Neural crest cell (in vitro differentiated cells): ENCODE measurements at regions not wholly inside any gene's neighbourhood (a gene's known extent, or its start where the extent isn't known, plus 50 kb on each side); places are given as distances from the start of the nearest gene placed in this dataset.
"Not testable (repeated sequence)": the region's sequence is repeated elsewhere in the genome, so short reads cannot be mapped to it uniquely, and the experiment has no call there.

ENCODE experiments used
- DNase-seq: peaks from one replicate; pipeline ENCODE4 v3.0.0; 2021; ENCODE audit warnings: low read depth, mixed read lengths, low spot score
- H3K27ac Mint-ChIP-seq: one replicate; pipeline ENCODE4 v1.8.0; 2021; ENCODE audit warnings: mild to moderate bottlenecking, mixed read lengths; ENCODE audit not compliant: unreplicated experiment
- H3K27me3 Mint-ChIP-seq: 2 replicates; pipeline ENCODE4 v1.8.0; 2021; ENCODE audit warnings: low read depth, mild to moderate bottlenecking, mixed read lengths
- H3K36me3 Mint-ChIP-seq: 2 replicates; pipeline ENCODE4 v1.8.0; 2021; ENCODE audit warnings: low read depth, mild to moderate bottlenecking, mixed read lengths
- H3K4me1 Mint-ChIP-seq: 2 replicates; pipeline ENCODE4 v1.8.0; 2021; ENCODE audit warnings: mixed read lengths
- H3K4me3 Mint-ChIP-seq: one replicate; pipeline ENCODE4 v1.8.0; 2021; ENCODE audit warnings: mild to moderate bottlenecking, mixed read lengths
- H3K9me3 Mint-ChIP-seq: 2 replicates; pipeline ENCODE4 v1.8.0; 2021; ENCODE audit warnings: mixed read lengths
- CTCF ChIP-seq: fragments of 200-600 bp; sonication (generic); conservative IDR thresholded peaks from 2 replicates; pipeline ENCODE4 v1.5.0; 2021; ENCODE audit warnings: antibody characterized with exemption, mild to moderate bottlenecking

GRCh38 chr1:96886474-96886873, 164.9 kb downstream of the PTBP2 start:
- Mint-ChIP-seq H3K9me3 (peaks cover 5% of the 10 kb centered on the region), H3K36me3 (peaks cover under 1% of the 10 kb centered on the region), H3K4me1 (no peaks in the 10 kb centered on the region), H3K27me3 (no peaks in the 10 kb centered on the region), H3K27ac (no peak overlapping the region), H3K4me3 (no peak overlapping the region)
- no peak for DNase-seq
- TF ChIP-seq CTCF: no peak

GRCh38 chr1:96887501-96887900, 165.9 kb downstream of the PTBP2 start:
- Mint-ChIP-seq H3K4me3 (no peak overlapping the region), H3K27ac (no peak overlapping the region), H3K27me3 (no peaks in the 10 kb centered on the region), H3K9me3 (peaks cover 5% of the 10 kb centered on the region), H3K36me3 (peaks cover 6% of the 10 kb centered on the region), H3K4me1 (no peaks in the 10 kb centered on the region)
- no peak for DNase-seq
- TF ChIP-seq CTCF: no peak

- H3K4me1 Mint-ChIP-seq: no peaks in the 10 kb centered on the region
- peaks cover 4% of the 10 kb centered on the region for H3K36me3 Mint-ChIP-seq
- H3K27ac Mint-ChIP-seq: no peak overlapping the region
- no peaks in the 10 kb centered on the region for H3K27me3 Mint-ChIP-seq
- DNase-seq: no peak
- no peak overlapping the region for H3K4me3 Mint-ChIP-seq
- H3K9me3 Mint-ChIP-seq: peaks cover 9% of the 10 kb centered on the region
- no peak for TF ChIP-seq CTCF
Measured at GRCh38 chr1:96901783-96902363, 180.3 kb downstream of the PTBP2 start.

GRCh38 chr1:96912248-96912647, 190.7 kb downstream of the PTBP2 start:
- H3K4me3 Mint-ChIP-seq: no peak overlapping the region
- DNase-seq: no peak
- peaks cover 2% of the 10 kb centered on the region for H3K36me3 Mint-ChIP-seq
- no peaks in the 10 kb centered on the region for H3K27me3 Mint-ChIP-seq
- H3K9me3 Mint-ChIP-seq: peaks cover 2% of the 10 kb centered on the region
- no peak overlapping the region for H3K27ac Mint-ChIP-seq
- no peak for TF ChIP-seq CTCF
- no peaks in the 10 kb centered on the region for H3K4me1 Mint-ChIP-seq

GRCh38 chr1:96915701-96916100, 194.1 kb downstream of the PTBP2 start:
- H3K4me1 Mint-ChIP-seq, H3K4me3 Mint-ChIP-seq, H3K27me3 Mint-ChIP-seq: not testable (repeated sequence)

GRCh38 chr1:96918406-96918805, 196.8 kb downstream of the PTBP2 start:
- Mint-ChIP-seq H3K4me3 (no peak overlapping the region), H3K27me3 (no peaks in the 10 kb centered on the region), H3K27ac (no peak overlapping the region), H3K9me3 (peaks cover 10% of the 10 kb centered on the region), H3K36me3 (peaks cover 4% of the 10 kb centered on the region), H3K4me1 (no peaks in the 10 kb centered on the region)
- DNase-seq: no peak
- no peak for TF ChIP-seq CTCF

More at GRCh38 chr1:96915701-96916100, 194.1 kb downstream of the PTBP2 start:
- H3K36me3 Mint-ChIP-seq, H3K27ac Mint-ChIP-seq, H3K9me3 Mint-ChIP-seq, DNase-seq: not testable (repeated sequence)
